ENCODE measurements at regions not wholly inside any gene's neighbourhood (a gene's known extent, or its start where the extent isn't known, plus 50 kb on each side); places are given as distances from the start of the nearest gene placed in this dataset.

- ATAC-seq (no peak), DNase-seq (peak in 2 of 4 donors; percentile 15 to 65)
- Histone ChIP-seq H3K27ac (no peak overlapping the region), H3K4me3 (no peak overlapping the region), H3K4me1 (no peaks in the 10 kb centered on the region), H3K27me3 (peaks cover 0 to 15% of the 10 kb centered on the region in 2 donors), H3K36me3 (no peaks in the 10 kb centered on the region), H3K9me3 (no peaks in the 10 kb centered on the region)
- TF ChIP-seq, protein P1, sequence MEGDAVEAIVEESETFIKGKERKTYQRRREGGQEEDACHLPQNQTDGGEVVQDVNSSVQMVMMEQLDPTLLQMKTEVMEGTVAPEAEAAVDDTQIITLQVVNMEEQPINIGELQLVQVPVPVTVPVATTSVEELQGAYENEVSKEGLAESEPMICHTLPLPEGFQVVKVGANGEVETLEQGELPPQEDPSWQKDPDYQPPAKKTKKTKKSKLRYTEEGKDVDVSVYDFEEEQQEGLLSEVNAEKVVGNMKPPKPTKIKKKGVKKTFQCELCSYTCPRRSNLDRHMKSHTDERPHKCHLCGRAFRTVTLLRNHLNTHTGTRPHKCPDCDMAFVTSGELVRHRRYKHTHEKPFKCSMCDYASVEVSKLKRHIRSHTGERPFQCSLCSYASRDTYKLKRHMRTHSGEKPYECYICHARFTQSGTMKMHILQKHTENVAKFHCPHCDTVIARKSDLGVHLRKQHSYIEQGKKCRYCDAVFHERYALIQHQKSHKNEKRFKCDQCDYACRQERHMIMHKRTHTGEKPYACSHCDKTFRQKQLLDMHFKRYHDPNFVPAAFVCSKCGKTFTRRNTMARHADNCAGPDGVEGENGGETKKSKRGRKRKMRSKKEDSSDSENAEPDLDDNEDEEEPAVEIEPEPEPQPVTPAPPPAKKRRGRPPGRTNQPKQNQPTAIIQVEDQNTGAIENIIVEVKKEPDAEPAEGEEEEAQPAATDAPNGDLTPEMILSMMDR (IDR thresholded peaks at IDR 0.05) = no peak
- intact Hi-C loops (cut with DNase I) = no loop called here
Measured at GRCh38 chr22:44395118-44396005, 82.6 kb upstream of the SHISAL1 start.

DNA sequence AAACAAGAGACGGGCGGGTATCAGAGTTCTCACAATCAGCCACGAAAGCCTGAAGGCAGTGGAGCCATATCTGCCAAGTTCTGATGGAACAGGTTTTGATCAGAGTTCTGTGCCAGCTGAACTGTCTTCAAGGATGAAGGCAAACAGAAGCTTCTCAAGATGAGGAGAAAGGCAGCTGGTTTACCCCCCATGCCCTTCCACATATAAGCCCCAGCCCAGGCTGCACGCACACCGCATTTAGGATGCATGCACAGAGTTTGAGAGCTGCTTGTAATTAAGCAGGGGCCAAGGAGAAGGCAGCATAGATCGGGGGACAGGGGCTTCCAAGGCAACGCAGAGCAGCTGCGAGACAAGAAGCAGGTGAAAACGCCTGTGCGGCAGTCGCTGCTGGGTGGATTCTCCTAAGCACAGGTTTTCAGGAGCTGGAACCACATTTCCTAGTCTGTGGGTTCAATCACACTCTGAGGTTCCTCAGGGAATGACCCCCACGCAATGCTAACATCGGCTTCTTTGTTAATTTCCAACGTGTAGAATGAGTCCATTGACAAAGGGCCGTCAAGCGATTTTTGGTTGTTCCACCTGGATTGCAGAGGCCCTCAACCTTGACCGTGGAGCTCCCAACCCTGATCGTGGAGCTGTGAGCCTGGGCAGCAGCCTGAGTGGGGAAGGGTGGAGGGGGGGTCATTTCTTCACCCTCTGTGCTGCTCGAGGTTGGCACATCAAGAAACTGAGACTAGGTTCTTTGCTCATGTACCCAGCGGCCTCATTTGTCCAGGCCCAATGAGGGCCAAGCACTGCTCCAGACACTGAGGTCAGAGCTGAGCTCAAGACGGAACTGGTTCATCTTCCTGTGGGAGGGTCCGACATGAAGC is 81.7 kb upstream of the SHISAL1 start:
- intact Hi-C loops (cut with DNase I) = no loop called here
- H3K27me3 ChIP-seq = peaks cover 0 to 9% of the 10 kb centered on the region in 2 donors

GRCh38 chr22:44393066-44393465 is 80.3 kb upstream of the SHISAL1 start:
- no peaks in the 10 kb centered on the region for H3K4me1 ChIP-seq
- peaks cover 0 to 12% of the 10 kb centered on the region in 2 donors for H3K27me3 ChIP-seq
- no peaks in the 10 kb centered on the region for H3K36me3 ChIP-seq
- intact Hi-C loops (cut with DNase I) = no loop called here
- TF ChIP-seq, protein P1 (IDR thresholded peaks at IDR 0.05) = no peak
- no peaks in the 10 kb centered on the region for H3K9me3 ChIP-seq
- no peak overlapping the region for H3K4me3 ChIP-seq
- H3K27ac ChIP-seq = no peak overlapping the region
- DNase-seq (peak in 2 of 4 donors; percentile 5 to 43), ATAC-seq (no peak)

More for the DNA sequence above, 81.7 kb upstream of the SHISAL1 start:
- H3K4me1 ChIP-seq = no peaks in the 10 kb centered on the region
- TF ChIP-seq, protein P1 (IDR thresholded peaks at IDR 0.05) = no peak
- no peaks in the 10 kb centered on the region for H3K9me3 ChIP-seq
- H3K36me3 ChIP-seq = no peaks in the 10 kb centered on the region
- DNase-seq (peak in 2 of 4 donors; percentile 17 to 50), ATAC-seq (no peak)
- H3K4me3 ChIP-seq = no peak overlapping the region
- no peak overlapping the region for H3K27ac ChIP-seq

DNA sequence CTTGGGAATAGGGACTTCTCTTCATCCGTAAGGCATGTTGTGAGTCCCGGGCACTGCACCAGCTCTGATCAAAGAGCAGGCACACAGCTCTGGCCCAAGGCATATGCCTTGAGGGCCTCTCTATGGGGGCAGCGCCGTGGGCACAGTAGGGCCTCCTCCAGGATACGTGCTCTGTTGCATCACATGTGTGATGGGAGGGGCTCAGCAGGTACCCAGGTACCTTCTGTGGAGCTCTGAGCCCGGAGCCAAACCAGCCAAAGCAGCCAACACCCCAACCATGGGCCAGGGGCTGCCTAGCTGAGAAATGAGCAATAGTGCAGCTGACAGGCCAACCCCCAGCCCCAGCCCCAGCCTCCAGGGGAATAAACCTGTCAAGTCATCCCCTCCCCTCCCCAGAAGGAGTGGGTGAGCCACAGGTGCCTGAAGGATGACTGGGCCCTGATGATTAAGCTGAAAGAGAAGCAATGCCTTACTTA is 79.7 kb upstream of the SHISAL1 start:
- Histone ChIP-seq H3K27me3 (peaks cover 0 to 18% of the 10 kb centered on the region in 2 donors), H3K4me3 (no peak overlapping the region), H3K36me3 (no peaks in the 10 kb centered on the region), H3K9me3 (no peaks in the 10 kb centered on the region), H3K27ac (no peak overlapping the region), H3K4me1 (no peaks in the 10 kb centered on the region)
- intact Hi-C loops (cut with DNase I) = no loop called here
- DNase-seq (peak in 2 of 4 donors; percentile 13 to 50), ATAC-seq (no peak)
- TF ChIP-seq, protein P1 (IDR thresholded peaks at IDR 0.05) = no peak
